GM18505 (cell line): ENCODE measurements at regions not wholly inside any gene's neighbourhood (a gene's known extent, or its start where the extent isn't known, plus 50 kb on each side); places are given as distances from the start of the nearest gene placed in this dataset.

Experiments used
- ATAC-seq: cut with Tn5 transposase; IDR thresholded peaks from one replicate; pipeline ENCODE4 v1.9.1; 2021; ENCODE audit not compliant: unreplicated experiment
- POLR2A ChIP-seq: IDR thresholded peaks from 4 replicates; pipeline ENCODE4 v1.6.1; 2011; ENCODE audit warnings: borderline replicate concordance; ENCODE audit not compliant: insufficient read depth, insufficient read length; ENCODE audit errors: extremely low read depth

GRCh38 chr2:207479198-207479785 lies 50.5 kb upstream of the CREB1 start:
- no peak for TF ChIP-seq POLR2A
- ATAC-seq = no peak
